GM21447 (cell line): ENCODE measurements at regions not wholly inside any gene's neighbourhood (a gene's known extent, or its start where the extent isn't known, plus 50 kb on each side); places are given as distances from the start of the nearest gene placed in this dataset.
"Not testable (repeated sequence)": the region's sequence is repeated elsewhere in the genome, so short reads cannot be mapped to it uniquely, and the experiment has no call there.

ENCODE experiments used
- ATAC-seq: cut with Tn5 transposase; IDR thresholded peaks from one replicate; pipeline ENCODE4 v1.9.1; 2021; ENCODE audit not compliant: unreplicated experiment

DNA sequence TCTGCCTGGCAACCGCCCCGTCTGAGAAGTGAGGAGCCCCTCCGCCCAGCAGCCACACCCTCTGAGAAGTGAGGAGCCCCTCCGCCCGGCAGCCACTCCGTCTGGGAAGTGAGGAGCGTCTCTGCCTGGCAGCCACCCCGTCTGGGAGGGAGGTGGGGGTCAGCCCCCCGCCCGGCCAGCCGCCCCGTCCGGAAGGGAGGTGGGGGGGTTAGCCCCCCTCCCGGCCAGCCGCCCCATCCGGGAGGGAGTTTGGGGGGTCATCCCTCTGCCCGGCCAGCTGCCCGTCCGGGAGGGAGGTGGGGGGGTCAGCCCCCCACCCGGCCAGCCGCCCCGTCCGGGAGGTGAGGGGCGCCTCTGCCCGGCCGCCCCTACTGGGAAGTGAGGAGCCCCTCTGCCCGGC lies 269.0 kb downstream of the FAM72C start:
- not testable (repeated sequence) for ATAC-seq

DNA sequence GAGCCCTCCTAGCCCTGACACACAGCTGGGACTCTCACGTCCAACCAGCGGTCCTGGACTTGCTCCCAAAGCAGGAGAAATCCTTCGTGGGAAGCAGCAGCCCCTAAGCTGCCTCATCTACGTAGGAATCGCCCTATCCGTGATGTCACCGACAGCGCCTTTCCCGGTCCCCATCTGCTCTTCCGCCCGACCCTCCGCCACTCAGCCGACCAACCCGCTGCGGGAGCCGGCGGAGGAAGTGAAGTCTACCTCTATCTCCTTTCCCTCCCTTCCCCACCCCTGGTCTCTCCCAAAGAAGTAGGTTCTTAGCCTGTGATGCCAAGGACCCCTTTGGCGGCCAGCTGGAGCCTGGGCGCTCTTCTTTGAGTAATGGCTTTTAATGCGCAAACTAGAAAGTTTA lies 272.1 kb downstream of the FAM72C start:
- no peak for ATAC-seq

DNA sequence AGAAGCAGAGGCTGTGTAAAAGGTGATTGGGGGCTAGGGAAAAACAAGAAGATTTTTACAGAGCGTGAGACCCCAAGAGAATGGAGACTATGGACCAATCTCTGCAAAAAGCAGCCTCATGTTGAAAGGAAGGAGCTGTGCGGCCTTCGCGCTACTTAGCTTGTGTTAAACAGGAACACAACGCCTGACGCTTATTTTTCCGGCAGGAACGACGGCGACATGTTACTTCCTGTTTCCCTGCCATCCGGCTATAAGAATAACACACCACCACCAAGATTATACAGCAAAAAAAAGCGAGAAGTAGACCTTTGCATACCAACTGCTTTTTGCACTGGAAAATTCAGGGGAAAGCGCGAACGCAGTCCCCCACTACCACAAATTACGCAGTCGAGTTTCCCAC lies 272.7 kb downstream of the FAM72C start:
- ATAC-seq, result no peak

DNA sequence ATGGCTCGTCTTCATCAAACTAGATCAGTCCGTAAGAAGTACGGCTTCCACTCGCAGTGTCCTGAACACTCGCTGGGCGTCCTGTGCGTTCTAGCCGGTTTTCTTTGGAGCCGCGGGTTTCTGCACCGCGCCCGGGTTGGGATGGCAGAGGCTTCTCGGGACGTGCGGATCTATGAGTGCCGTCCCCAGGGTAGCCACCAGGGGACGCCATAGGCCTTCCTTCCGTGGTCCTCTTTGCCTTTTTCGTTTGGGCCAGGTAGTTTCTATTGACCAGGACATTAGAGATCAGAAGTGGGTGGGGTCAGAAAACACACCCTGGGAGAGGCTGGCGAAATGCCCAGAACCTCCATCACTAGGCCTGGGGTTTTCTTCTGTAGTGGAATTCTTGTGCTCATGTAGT lies 273.8 kb downstream of the FAM72C start:
- ATAC-seq, result no peak

DNA sequence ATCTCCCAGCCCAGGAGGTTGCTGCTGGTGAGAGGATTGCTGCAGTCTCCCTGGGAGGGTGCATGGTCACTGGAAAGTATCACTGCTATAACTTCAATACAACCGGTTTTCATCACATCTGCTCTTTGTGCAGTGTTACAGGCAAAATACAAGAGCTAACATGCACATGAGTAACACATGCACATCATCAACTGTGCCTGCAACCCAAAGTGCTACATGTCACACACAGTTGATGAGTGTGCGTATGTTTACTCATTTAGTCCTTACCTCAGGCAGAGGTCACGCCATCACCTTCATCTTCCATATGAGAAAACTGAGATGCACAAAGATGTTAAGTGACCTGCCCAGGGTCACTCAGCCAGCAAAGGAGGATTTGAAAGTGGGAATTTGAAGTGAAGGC lies 277.7 kb downstream of the FAM72C start:
- no peak for ATAC-seq

DNA sequence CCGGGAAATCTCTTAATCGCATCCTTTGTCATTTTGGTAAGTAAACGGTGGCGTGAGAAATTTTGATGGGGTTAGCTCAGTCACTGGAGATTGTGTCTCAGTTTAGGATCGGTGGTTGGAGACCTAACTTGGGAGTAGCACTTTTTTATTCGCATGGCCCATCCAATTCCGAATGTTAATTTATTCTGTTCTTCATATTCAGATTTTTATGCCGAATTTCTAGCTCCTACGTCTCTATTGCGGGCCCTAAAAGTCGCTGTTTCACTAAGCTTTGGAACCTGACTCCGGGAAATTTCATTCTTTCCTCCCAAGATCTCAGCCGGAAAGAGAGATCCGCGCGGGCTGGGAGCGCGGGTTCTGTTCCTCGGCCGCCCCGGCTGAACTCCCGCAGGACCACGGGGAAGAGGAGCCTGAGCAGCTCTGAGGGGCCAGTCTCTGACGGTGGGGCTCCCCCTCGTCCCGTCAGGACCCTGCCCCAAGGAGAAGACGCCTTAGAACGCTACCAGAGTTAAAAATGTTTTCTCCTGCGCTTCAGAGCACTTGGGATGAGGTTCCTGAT lies 279.7 kb downstream of the FAM72C start:
- ATAC-seq, result no peak

DNA sequence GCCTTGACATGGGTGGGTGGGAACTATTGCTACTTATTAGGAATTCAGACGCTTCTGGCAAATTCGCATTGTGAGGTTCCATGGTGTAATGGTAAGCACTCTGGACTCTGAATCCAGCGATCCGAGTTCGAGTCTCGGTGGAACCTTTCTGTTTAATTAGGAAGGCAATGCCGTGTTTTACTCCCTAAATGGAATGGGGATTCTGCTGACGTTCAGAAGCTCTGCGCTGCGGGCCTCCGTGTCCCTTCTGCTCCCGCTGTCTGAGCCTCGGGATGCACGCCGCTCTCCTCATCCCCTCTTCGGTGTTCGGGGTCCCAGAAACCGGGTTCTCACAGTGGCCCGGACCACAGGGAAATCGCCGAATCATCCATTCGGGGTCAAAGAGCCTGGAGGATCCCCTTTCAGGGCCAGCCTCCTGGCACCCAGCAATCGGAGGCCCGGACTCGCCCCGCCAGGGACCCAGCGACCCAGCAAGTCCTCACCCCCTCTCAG lies 280.3 kb downstream of the FAM72C start:
- no peak for ATAC-seq

DNA sequence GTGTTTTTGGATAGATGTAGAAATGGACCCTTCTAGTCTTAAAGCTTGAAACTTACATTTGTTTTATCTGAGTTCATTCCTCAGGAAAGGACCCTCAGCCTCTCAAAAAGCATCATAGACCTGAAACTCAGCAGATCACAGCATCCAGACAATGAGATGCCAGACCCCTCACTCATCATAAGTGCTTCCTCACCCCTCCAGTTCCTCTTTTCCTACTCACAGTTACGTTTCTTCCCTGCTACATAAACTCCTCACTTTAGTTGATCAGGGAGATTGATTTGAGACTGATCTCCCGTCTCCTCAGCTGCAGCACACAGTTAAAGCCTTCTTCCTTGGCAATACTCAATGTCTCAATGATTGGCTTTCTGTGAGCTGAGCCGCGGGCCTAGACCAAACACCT lies 282.0 kb downstream of the FAM72C start:
- no peak for ATAC-seq

DNA sequence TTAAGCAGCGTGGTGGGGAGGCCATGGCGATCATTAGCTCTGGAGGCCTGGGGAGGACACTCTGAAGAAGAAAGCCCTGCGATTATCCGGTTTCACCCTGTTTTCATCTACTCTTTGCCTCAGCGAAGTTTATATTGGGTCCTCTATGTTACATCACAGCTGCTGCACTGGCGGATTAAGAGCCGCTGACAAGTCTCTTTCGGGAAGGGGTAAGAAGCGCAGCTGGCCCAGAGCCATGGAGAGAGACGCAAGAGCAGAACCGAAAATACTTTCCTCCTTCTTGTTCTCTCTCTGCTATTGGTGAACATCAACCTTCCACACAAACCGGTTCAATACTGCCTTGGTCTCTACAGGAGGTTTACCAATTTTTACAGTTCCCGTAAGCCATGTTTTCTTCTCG lies 291.5 kb downstream of the FAM72C start:
- ATAC-seq, result no peak

DNA sequence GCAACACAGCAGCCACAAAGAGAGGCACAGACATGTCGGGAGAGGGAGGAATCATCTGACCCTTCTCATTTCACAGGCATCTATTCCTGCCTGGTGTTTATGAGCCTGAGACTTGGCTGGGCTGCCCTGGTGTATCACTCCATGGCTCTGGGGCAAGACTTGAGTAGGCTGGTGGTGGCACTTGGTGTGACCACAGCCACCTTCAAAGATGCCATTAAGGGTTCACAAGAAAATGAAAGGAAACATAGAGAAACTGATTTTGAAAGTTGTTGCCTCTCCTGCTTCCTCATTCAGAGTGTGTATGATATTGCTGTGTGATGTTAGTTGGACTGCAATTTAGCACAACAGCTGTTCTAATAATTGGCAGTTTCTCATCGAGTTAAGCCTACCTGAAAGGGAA lies 298.8 kb downstream of the FAM72C start:
- ATAC-seq, result no peak

DNA sequence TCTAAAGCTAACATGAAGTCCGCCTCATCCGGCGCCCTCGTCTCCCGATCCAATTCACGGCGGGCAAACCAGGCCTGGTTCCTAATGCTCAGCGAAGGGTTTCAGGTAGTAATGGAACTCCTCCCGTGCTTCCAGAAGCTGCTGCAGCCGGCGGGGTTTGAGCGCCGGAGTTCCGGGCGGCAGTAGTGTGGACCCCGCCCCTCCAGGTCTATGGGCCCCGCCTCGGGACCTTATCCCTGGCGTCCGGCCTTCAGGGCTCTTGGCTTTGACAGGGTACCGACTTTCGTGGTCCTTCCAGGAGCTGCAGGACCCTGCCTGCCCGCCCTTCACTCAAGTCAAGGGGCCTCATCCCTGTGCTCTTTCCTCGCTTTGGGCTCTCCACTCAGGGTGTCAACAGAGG lies 304.1 kb downstream of the FAM72C start:
- ATAC-seq, result no peak

DNA sequence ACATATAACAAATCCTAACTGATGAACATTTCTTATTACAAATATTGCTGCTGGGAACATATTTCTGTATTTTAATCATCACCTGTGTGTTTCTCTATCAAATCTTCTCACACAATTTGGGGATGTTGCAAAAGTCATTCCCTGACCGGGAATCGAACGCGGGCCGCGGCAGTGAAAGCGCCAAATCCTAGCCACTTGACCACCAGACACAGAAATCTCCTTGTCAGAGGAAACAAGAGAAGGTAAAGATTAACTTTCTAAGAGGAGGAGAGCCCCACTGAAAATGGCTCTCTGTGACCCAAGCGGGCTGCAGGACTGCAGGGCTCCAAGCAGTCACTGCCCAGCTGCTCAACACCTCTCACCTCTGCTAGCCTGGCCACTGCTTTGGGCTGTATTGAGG lies 304.9 kb downstream of the FAM72C start:
- ATAC-seq, result no peak

DNA sequence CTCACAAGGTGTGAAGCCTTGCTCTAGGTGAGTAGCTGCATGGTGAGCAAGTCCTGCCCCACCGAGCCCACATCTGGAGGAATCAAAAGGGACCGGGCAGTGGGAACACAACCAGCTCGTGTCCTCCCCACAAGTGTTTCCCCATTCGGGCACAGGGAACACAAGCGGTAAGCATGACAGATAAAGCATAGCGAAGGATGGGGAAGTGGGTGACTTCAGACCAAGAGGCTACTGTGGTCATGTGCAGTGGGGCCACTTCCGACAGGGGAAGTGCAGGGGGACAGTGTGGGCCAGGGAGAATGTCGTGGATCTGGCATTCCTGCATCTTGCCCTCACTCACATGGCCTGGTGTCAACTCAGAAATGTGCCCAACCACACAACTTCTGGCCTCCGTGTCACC lies 306.2 kb downstream of the FAM72C start:
- no peak for ATAC-seq

DNA sequence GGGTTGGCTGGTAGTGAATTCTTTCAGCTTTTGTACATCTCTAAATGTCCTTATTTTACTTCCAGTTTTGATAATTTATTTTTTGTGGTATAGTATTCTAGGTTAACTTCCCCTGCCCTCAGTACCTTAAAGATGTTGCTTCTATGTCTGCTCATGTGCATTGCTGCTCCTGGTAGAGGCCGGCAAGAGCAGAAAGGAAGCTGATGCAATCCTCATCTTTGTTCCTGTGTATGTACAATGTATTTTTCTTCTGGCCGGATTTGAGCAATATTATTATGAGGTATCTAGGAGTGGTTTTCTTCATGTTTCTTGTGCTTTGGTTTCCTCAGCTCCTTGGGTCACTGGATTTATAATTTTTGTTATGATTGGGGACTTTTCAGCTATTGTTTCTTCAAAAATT lies 308.7 kb downstream of the FAM72C start:
- ATAC-seq, result not testable (repeated sequence)

DNA sequence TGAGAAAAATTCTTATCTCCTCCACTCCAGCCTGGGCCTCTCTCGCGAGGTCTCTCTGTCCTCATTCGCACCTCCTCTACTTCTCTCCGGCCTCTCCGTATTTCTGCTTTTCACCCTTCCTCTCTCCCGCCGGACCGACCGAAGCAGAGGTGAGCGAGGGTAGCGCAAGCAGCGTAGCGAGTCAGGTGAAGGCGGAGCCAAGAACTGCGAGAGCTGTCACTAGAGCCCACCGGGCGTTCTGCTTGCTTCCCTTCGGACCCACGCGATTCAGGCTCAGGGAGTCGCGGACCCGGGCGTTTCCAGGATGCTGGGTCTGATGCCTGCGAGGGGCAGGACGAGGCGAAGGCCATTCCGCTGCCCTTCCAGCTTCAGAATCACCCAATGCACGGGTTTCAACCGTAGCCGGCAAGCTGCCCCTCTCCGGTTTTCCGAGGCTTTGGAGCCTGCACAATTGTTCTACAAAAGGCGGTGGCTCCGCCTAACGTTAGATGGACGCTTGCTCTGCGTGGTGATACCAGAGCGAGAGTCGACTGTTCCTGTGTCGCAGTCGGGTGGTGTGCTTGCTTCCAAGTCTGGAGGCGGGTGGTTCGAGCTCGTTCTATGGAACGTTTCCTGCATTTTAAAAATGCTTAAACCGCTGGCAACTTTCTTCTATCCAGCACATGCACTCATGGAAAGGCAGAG lies 310.2 kb downstream of the FAM72C start:
- ATAC-seq, result no peak

DNA sequence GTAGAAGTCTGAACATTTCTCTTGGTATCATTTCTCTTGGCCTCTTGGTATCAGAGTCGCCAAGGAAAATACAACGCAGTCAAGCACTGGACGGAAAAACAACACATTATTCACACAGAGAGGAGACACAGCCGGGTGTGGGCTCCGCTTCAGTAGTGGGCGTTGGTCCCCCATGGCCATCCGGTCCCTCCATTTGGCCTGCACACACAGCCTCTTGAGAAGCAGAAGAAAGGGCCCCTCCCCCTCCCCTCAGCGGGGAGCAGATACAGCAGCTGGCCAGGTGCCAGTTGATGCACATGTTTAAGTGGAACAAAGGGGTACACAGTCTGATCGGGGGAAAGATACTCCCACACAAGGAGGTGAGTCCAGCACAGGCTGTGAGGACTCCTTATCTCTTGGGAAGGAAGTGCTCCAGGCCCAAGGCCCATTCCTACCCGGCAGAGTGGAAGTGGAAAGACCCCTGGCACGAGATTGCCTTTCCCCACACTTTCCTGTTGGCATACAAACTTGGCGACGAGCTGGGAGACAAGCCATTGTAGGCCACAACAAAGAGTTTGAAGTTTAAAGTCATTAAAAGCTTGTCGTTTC lies 311.3 kb downstream of the FAM72C start:
- no peak for ATAC-seq

DNA sequence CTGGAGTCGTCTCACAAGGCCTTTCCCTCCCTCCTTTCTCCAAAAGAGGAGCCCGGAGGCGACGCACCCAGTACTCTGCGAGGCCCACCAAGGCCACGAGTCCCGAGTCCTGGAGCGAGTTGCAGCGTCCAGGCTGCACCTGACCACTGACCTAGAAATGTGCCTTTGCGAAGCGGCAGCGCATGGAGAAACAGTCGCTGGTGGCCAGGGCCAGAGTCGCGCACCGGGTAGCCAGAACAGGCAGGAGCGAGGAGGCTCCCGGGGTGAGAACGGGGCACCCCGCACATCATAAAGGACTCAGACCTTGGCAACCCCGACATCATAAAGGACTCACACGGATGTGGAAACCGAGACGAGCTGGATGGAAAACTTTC lies 318.4 kb downstream of the FAM72C start:
- no peak for ATAC-seq

DNA sequence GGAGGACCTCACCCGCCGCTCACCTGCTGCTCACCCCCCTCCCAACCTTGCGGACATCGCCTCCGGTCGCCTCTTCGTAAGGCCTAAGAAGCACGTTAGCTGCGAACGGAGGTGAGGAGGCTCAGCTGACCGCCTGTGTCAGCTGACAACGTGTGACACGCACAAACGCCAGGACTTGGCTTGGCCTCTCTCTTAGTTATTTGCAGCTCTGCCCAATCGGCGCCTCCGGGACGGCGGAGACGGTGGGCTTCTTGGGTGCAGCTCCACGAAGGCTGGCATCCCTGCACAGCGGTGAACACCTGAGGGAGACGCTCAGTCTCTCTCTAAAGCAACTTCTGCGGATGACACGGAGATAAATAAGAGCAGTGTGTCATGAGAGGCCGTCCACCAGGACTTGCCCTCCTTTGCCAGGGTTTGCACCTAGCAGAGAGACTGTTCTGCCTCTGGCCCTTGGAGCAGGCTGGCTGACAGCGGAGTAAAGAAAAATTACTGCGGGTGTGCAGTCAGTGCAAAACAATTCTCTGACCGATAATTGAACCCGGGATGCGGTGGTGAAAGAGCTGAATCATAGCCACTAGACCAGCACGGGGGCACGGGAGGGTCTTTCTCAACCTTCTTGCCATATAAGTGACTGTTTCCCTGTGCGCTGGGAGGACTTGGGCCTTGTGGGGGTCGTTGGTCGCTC lies 318.9 kb downstream of the FAM72C start:
- ATAC-seq, result no peak

DNA sequence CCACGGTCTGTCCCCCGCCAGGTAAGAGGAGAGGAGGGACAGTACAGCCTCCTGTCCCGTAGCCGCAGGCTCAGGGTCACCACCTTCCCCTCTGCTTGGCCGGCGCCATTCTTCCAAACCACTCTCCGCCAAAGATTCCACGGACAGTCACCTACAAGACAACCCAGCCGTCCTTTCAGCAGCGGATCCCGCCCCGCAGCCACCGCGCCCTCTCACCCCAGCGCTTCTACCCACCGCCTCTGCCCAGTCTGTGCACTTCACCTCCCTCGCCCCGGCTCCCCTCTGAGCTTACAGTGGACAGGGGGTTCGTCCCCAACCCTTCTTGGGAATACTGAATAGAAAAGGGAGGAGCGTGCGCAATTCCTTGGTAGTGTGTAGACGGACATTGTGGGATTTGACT lies 319.6 kb downstream of the FAM72C start:
- ATAC-seq, result no peak

DNA sequence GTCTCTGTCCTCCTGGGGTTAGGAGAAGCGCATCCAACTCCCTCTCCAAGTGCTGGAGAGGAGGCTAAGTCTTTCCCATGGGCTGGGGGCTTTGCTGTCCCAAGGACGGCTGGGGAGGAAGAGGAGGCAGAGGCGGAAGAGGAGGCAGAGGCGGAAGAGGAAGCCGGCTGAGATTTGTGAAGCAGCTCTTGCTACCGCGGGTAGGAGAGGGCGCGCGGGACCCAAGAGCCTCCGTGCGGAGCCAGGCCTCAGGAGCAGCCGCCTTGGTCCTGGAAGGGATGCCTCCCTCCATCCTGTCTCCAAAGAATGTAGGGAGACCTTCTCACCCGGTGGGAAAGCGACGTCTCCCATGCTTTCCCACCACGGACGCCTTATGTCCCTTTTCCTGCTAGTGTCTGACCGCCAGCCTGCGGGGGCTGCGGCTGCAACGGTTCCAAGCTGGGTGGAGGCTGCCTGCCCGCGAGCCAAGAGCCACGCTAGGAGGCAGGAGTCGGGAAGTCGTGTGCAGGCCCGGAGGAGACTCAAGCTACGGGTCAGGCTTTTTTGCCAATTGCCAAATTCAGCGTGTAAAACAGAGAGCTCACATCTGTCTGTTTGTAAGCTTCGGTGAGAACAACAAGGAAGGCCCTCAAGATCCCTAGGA lies 320.3 kb downstream of the FAM72C start:
- no peak for ATAC-seq

DNA sequence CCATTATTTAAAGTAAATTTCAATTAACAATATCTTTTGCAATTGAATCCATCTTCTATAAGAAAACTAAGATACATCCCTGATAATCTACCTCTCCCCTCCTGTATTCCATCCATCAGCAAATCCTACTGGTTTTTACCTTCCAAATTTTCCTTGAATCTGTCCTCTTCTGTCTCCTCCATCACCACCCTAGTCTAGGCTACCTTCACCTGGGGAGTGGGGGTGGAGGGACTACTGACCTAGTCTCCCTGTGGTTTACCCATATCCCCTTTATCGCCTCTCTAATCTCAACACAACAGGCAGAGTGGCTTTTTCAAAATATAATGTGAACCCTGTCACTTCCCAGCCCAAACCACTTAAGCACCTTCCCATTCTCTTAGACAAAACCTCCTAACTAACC lies 327.8 kb downstream of the FAM72C start:
- ATAC-seq, result not testable (repeated sequence)
